ENCODE measurements at regions not wholly inside any gene's neighbourhood (a gene's known extent, or its start where the extent isn't known, plus 50 kb on each side); places are given as distances from the start of the nearest gene placed in this dataset.

GRCh38 chr6:130760006-130760405 is 67.2 kb upstream of the SMLR1 start:
- TF ChIP-seq RAD21 (IDR thresholded peaks at IDR 0.05; ENCODE audit: low read depth) (peak; percentile 79), YY1 (IDR thresholded peaks at IDR 0.05; ENCODE audit: low read depth) (no peak), TEAD4 (IDR thresholded peaks at IDR 0.05) (no peak)
- TF ChIP-seq, protein P1, sequence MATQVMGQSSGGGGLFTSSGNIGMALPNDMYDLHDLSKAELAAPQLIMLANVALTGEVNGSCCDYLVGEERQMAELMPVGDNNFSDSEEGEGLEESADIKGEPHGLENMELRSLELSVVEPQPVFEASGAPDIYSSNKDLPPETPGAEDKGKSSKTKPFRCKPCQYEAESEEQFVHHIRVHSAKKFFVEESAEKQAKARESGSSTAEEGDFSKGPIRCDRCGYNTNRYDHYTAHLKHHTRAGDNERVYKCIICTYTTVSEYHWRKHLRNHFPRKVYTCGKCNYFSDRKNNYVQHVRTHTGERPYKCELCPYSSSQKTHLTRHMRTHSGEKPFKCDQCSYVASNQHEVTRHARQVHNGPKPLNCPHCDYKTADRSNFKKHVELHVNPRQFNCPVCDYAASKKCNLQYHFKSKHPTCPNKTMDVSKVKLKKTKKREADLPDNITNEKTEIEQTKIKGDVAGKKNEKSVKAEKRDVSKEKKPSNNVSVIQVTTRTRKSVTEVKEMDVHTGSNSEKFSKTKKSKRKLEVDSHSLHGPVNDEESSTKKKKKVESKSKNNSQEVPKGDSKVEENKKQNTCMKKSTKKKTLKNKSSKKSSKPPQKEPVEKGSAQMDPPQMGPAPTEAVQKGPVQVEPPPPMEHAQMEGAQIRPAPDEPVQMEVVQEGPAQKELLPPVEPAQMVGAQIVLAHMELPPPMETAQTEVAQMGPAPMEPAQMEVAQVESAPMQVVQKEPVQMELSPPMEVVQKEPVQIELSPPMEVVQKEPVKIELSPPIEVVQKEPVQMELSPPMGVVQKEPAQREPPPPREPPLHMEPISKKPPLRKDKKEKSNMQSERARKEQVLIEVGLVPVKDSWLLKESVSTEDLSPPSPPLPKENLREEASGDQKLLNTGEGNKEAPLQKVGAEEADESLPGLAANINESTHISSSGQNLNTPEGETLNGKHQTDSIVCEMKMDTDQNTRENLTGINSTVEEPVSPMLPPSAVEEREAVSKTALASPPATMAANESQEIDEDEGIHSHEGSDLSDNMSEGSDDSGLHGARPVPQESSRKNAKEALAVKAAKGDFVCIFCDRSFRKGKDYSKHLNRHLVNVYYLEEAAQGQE (IDR thresholded peaks at IDR 0.05; ENCODE audit: low read depth), result no peak

GRCh38 chr6:130761286-130761685 is 65.9 kb upstream of the SMLR1 start:
- TF ChIP-seq EGR1 (IDR thresholded peaks at IDR 0.05), result no peak

DNA sequence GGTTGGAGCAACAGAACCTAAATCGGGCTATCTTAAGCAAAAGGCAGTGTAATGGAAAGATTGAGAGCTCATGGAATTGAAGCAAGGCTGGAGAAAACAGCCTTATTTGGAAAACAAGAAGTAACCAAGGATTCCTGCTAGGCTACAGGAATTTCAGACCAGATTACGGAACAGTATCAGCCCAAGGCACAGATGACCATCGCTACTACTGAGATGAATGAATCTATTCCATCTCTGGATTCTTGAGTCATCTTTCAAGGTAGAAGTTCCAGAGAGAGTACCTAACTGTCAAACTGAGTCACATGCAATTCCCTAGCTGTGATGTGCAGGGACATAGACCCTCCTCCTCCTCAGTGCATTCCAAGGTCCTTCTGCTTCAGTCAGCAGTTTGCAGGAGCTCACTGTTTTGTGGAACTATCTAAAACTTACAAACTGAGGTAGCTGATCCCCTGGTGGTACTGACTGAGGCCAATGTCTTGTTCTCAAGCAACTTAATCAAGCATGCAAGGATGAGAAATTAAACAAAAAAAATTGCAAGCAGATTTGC is 62.0 kb upstream of the SMLR1 start:
- TF ChIP-seq TAF1 (IDR thresholded peaks at IDR 0.05; ENCODE audit: low read depth) (no peak), FOXM1 (IDR thresholded peaks at IDR 0.05; ENCODE audit: borderline replicate concordance, low read depth) (no peak), CEBPB (IDR thresholded peaks at IDR 0.05) (no peak), ZBTB7A (IDR thresholded peaks at IDR 0.05; ENCODE audit: low read depth) (no peak), CREB1 (IDR thresholded peaks at IDR 0.05; ENCODE audit: low read depth) (no peak), EGR1 (IDR thresholded peaks at IDR 0.05) (no peak), TCF12 (IDR thresholded peaks at IDR 0.05; ENCODE audit: low read depth) (no peak), TEAD4 (IDR thresholded peaks at IDR 0.05) (no peak), NFIC (IDR thresholded peaks at IDR 0.05) (no peak), EP300 (IDR thresholded peaks at IDR 0.05; ENCODE audit: borderline replicate concordance) (no peak), YY1 (IDR thresholded peaks at IDR 0.05; ENCODE audit: low read depth) (no peak), RAD21 (IDR thresholded peaks at IDR 0.05; ENCODE audit: low read depth) (no peak)
- TF ChIP-seq, protein P1 (IDR thresholded peaks at IDR 0.05; ENCODE audit: low read depth), result no peak
- TF ChIP-seq, protein P2, sequence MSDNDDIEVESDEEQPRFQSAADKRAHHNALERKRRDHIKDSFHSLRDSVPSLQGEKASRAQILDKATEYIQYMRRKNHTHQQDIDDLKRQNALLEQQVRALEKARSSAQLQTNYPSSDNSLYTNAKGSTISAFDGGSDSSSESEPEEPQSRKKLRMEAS (IDR thresholded peaks at IDR 0.05), result no peak
- TF ChIP-seq, protein P3, sequence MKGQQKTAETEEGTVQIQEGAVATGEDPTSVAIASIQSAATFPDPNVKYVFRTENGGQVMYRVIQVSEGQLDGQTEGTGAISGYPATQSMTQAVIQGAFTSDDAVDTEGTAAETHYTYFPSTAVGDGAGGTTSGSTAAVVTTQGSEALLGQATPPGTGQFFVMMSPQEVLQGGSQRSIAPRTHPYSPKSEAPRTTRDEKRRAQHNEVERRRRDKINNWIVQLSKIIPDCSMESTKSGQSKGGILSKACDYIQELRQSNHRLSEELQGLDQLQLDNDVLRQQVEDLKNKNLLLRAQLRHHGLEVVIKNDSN (IDR thresholded peaks at IDR 0.05), result no peak

GRCh38 chr6:130766239-130767144 is 60.7 kb upstream of the SMLR1 start:
- TF ChIP-seq ZBTB7A (IDR thresholded peaks at IDR 0.05; ENCODE audit: low read depth), result no peak
- TF ChIP-seq, protein P3 (IDR thresholded peaks at IDR 0.05), result no peak

GRCh38 chr6:130769861-130770260 is 57.3 kb upstream of the SMLR1 start:
- TF ChIP-seq ZBTB7A (IDR thresholded peaks at IDR 0.05; ENCODE audit: low read depth) (no peak), EP300 (IDR thresholded peaks at IDR 0.05; ENCODE audit: borderline replicate concordance) (no peak), NFIC (IDR thresholded peaks at IDR 0.05) (no peak), CEBPB (IDR thresholded peaks at IDR 0.05) (no peak), TEAD4 (IDR thresholded peaks at IDR 0.05) (no peak), TCF12 (IDR thresholded peaks at IDR 0.05; ENCODE audit: low read depth) (no peak)
- TF ChIP-seq, protein P3 (IDR thresholded peaks at IDR 0.05), result no peak
- TF ChIP-seq, protein P2 (IDR thresholded peaks at IDR 0.05), result no peak

DNA sequence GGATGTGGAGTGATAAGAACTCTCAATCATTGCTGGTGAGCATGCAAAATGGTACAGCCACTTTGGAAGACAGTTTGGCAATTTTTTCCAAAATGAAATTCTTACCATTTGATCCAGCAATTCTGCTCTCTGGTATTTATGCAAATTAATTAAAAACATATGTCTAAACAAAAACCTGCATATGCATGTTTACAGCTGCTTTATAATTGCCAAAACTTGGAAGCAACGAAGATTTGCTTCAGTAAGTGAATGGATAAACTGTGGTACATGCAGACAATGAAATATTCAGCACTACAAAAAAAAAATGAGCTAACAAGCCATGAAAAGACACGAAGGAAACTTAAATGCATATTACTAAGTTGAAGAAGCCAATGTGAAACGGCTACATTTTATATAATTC is 55.5 kb upstream of the SMLR1 start:
- no peak for TF ChIP-seq ZBTB7A (IDR thresholded peaks at IDR 0.05; ENCODE audit: low read depth)
- TF ChIP-seq, protein P1 (IDR thresholded peaks at IDR 0.05; ENCODE audit: low read depth), result no peak
- TF ChIP-seq CREB1 (IDR thresholded peaks at IDR 0.05; ENCODE audit: low read depth), result no peak
- TF ChIP-seq, protein P2 (IDR thresholded peaks at IDR 0.05), result no peak
- no peak for TF ChIP-seq TCF12 (IDR thresholded peaks at IDR 0.05; ENCODE audit: low read depth)
- no peak for TF ChIP-seq TEAD4 (IDR thresholded peaks at IDR 0.05)
- TF ChIP-seq RAD21 (IDR thresholded peaks at IDR 0.05; ENCODE audit: low read depth), result no peak
- no peak for TF ChIP-seq EP300 (IDR thresholded peaks at IDR 0.05; ENCODE audit: borderline replicate concordance)
- TF ChIP-seq FOXM1 (IDR thresholded peaks at IDR 0.05; ENCODE audit: borderline replicate concordance, low read depth), result no peak
- no peak for TF ChIP-seq EGR1 (IDR thresholded peaks at IDR 0.05)
- no peak for TF ChIP-seq CEBPB (IDR thresholded peaks at IDR 0.05)
